ENCODE measurements at regions not wholly inside any gene's neighbourhood (a gene's known extent, or its start where the extent isn't known, plus 50 kb on each side); places are given as distances from the start of the nearest gene placed in this dataset.
"Not testable (repeated sequence)": the region's sequence is repeated elsewhere in the genome, so short reads cannot be mapped to it uniquely, and the experiment has no call there.

DNA sequence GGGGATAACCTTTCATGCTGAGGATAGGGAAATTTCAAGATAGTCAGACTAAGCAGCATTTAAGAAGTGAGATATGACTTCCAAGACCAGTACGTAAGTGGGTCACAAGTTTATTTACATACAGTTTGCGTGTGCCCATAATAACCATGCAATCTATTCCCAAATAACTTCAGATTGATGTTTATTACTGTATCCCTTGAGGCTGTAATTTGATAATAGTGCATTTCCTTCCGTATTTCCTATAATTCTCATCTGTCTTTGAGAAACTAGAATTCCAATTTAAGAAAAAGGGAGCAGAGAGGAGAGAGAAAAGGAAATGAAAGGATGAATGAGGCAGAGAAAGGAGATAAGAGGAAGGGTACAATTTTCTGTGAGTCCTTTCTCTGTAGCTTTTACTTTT, 1073.1 kb downstream of the EPHA3 start:
- peaks cover 0 to 4% (median 0%) of the 10 kb centered on the region in 3 donors for H3K36me3 Mint-ChIP-seq
- POLR2A ChIA-PET, result no interaction called here
- H3K4me1 Mint-ChIP-seq, result no peaks in the 10 kb centered on the region
- no peak overlapping the region for H3K4me3 Mint-ChIP-seq
- DNase-seq, result no peak
- ATAC-seq, result no peak
- H3K27me3 Mint-ChIP-seq, result no peaks in the 10 kb centered on the region
- no peak overlapping the region for H3K27ac Mint-ChIP-seq
- peaks cover 3 to 24% (median 7%) of the 10 kb centered on the region in 9 donors for H3K9me3 Mint-ChIP-seq

DNA sequence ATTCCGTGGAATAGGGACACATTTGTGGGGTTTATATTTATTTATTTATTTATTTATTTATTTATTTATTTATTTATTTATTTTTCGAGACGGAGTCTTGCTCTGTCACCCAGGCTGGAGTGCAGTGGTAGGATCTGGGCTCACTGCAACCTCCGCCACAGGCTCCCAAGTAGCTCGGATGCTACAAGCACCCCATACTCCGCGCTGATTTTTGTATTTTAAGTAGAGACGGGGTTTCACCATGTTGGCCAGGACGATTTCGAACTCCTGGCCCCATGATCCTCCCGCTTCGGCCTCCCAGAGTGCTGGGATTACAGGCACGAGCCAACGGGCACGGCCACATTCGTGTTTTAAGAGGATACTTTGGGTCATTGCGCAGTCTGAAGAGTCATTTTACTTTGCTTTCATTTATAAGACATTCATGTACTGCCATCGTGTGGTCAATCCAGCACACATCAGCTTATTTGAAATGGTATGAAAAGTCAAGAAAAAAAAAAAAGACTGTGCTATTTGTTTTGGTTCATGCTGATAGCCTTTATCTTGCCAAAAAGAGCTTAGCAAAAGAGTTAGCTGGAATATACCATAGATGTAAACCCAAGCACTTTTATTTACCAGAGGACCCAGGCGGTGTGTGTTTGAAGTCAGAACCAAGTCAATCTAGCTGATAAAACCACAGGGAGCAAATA, 1075.0 kb downstream of the EPHA3 start:
- H3K4me3 Mint-ChIP-seq, result peak overlapping the region in 4 of 10 donors; percentile 19 to 33 (median 22)
- DNase-seq, H3K27me3 Mint-ChIP-seq, H3K9me3 Mint-ChIP-seq, H3K27ac Mint-ChIP-seq, H3K4me1 Mint-ChIP-seq, H3K36me3 Mint-ChIP-seq, POLR2A ChIA-PET: not testable (repeated sequence)
- ATAC-seq, result peak in 1 of 2 donors; percentile 56

DNA sequence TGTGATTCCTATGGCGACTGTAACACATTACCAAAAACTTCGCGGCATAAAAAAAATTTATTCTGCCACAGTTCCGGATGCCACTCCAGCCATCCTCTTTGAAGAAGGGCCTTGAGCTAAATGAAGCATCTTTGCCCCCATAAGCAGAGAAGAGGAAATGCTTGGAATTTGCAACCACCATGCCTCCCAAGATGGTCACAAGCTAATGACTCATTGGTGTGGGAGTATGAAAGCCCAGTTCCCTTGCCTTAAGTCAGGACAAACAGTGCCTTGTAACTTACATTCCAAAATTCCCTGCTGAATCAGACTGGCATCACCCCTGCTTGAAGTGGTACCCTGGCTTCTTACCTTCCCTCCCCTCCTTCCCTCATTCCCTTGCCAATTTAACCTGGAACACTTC, 1077.4 kb downstream of the EPHA3 start:
- H3K27me3 Mint-ChIP-seq, result no peaks in the 10 kb centered on the region
- POLR2A ChIA-PET, result no interaction called here

DNA sequence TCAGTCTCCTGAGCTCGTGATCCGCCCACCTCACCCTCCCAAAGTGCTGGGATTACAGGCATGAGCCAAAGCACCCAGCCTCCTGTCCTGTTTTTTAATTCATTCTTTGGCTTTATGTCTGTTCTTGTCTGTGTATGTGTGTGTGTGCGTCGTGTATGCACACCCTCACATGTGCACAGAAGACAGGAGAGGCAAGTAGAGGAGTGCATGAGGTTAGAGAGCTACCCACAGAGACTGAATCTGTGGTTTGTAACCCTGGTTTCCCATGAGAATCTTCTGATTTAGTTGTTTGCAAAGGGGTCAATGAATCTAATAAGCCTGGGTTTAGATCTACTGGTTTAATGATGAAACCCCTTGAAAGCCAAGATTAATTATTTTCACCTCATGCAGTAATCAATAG, 1090.0 kb downstream of the EPHA3 start:
- DNase-seq, H3K27ac Mint-ChIP-seq, H3K4me1 Mint-ChIP-seq, H3K27me3 Mint-ChIP-seq, H3K4me3 Mint-ChIP-seq, ATAC-seq, POLR2A ChIA-PET, H3K36me3 Mint-ChIP-seq: not testable (repeated sequence)
- peaks cover 0 to 27% (median 9%) of the 10 kb centered on the region in 9 donors for H3K9me3 Mint-ChIP-seq

More for the DNA sequence above, 1077.4 kb downstream of the EPHA3 start:
- Mint-ChIP-seq H3K9me3 (peaks cover 0 to 10% (median 0%) of the 10 kb centered on the region in 9 donors), H3K4me3 (no peak overlapping the region), H3K27ac (no peak overlapping the region), H3K36me3 (no peaks in the 10 kb centered on the region), H3K4me1 (no peaks in the 10 kb centered on the region)
- DNase-seq (no peak), ATAC-seq (no peak)

DNA sequence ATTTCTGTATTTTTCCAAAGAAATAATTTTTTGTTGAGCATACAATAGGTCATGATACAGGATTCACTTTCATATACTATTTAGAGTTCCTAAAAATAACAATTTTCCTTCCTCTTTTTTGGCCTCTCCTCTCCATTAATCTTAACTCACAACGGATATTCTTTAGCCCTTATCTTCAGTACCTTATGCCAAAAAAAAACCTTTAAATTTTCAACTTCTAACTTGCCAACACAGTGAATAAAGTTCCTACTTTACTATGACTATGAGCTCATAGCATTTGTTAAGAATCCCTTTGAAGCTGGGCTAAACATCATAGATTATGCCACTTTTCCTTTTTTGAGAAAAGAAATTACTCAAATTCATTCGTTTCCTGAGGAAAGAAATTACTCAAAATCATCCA, 1095.5 kb downstream of the EPHA3 start:
- H3K36me3 Mint-ChIP-seq, H3K27ac Mint-ChIP-seq, H3K4me3 Mint-ChIP-seq, DNase-seq, H3K4me1 Mint-ChIP-seq, H3K27me3 Mint-ChIP-seq, POLR2A ChIA-PET, ATAC-seq: not testable (repeated sequence)
- peaks cover under 1 to 25% (median 9%) of the 10 kb centered on the region in 9 donors for H3K9me3 Mint-ChIP-seq

DNA sequence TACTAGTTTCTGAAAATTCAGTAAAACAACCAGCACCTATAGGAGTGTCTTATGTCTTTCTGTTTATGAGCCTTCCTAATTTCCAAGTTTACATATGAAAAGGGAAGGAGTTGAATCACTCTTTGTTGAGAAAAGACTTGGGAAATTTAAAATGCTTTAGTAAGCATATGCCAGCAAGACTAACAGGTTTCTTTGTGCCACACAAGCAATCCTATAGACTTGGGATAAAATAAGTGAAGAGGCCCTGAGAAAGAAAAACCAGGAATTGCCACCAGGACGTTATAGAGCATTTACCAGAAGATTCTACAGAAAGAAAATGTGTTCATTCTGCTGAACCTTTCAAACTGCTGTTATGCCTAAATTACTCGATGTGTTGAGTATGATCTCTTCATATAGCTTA, 1099.1 kb downstream of the EPHA3 start:
- DNase-seq, H3K4me1 Mint-ChIP-seq, H3K27me3 Mint-ChIP-seq, POLR2A ChIA-PET, H3K27ac Mint-ChIP-seq, H3K4me3 Mint-ChIP-seq, H3K36me3 Mint-ChIP-seq, ATAC-seq: not testable (repeated sequence)
- H3K9me3 Mint-ChIP-seq, result peaks cover 5 to 33% (median 12%) of the 10 kb centered on the region in 9 donors

DNA sequence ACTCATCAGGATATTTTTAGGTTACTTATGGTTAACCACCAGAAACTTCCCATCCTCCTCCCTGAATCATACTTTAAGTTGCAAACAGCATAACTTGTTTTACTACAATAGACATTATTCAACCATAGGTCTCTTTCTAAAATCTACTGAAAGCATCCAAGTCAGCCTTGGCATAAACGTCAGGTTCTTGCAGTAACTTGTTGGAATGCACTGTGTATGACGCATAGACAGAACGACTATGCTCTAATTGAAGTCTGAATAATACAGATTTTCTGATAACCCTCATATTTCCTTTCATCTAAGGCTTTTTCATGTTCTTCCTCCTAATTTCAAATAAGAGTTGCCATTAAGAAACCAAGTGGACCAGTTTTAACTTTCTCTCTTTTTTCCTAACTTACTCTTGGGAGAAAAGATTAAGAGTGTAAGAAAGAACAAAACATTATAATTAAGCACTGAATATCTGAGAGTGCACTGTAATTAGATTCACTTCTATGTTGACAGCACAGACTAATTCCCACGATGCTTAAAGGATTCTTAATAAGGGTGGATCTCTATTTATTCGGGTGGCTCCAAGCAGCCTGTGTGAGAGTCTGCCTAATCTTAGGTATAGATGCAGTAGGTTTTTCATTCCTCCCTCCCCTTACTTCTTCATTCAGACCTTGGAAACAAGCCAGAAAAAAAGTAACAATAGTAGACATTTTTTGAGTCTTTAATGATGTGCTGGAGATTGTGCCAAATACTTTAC, 1100.1 kb downstream of the EPHA3 start:
- H3K27me3 Mint-ChIP-seq, POLR2A ChIA-PET, H3K4me3 Mint-ChIP-seq, H3K27ac Mint-ChIP-seq, DNase-seq, ATAC-seq, H3K4me1 Mint-ChIP-seq: not testable (repeated sequence)
- Mint-ChIP-seq H3K9me3 (peaks cover 12 to 39% (median 19%) of the 10 kb centered on the region in 9 donors), H3K36me3 (peaks cover 0 to 12% (median 0%) of the 10 kb centered on the region in 3 donors)

DNA sequence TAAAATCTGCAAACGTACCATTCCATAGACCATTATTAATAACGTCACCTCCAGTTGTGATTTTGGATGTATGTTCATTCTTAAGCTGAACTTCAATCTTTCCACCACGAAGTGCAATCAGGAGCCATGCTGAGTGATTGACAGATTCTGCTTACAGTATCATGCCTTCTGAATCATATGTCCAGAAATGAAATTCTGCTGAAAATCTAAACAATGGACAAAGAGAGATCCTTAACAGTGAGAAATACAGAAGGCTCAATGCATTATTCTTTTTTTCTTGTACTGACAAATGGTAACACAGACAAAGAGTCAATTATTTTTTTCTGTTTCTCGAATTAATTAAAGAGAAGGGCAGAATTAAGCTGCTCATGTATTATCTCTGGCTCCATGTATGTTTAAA, 1114.5 kb downstream of the EPHA3 start:
- POLR2A ChIA-PET, result no interaction called here
- peaks cover 0 to 2% (median 0%) of the 10 kb centered on the region in 4 donors for H3K4me1 Mint-ChIP-seq
- ATAC-seq, result no peak

DNA sequence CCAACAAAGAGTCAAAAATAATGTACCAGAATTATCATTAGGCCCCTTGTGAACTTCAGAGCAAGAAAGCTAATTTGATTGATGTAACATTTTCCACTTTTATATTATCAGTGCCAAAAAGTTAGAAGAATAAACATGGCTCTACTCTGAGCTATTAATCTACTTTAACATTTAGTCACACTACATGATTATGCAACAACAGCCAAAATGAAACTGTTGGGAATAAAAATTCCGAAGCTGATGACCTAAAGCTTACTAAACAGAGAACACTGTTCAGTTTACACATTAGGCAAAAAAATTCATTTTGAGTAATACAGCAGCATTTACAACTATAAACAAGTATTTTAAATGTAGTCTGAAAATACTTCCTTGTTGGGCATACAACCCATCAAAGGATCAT, 1134.1 kb downstream of the EPHA3 start:
- Mint-ChIP-seq H3K4me3 (no peak overlapping the region), H3K4me1 (no peaks in the 10 kb centered on the region), H3K27ac (no peak overlapping the region), H3K36me3 (peaks cover 0 to 5% (median 0%) of the 10 kb centered on the region in 3 donors), H3K9me3 (peaks cover 8 to 34% (median 18%) of the 10 kb centered on the region in 9 donors), H3K27me3 (no peaks in the 10 kb centered on the region)
- ATAC-seq (no peak), DNase-seq (no peak)
- POLR2A ChIA-PET, result no interaction called here

More for the DNA sequence above, 1114.5 kb downstream of the EPHA3 start:
- no peak for DNase-seq
- Mint-ChIP-seq H3K27me3 (no peaks in the 10 kb centered on the region), H3K36me3 (peaks cover 0 to 4% (median 0%) of the 10 kb centered on the region in 3 donors), H3K4me3 (no peak overlapping the region), H3K27ac (no peak overlapping the region), H3K9me3 (peaks cover 0 to 35% (median 17%) of the 10 kb centered on the region in 9 donors)

DNA sequence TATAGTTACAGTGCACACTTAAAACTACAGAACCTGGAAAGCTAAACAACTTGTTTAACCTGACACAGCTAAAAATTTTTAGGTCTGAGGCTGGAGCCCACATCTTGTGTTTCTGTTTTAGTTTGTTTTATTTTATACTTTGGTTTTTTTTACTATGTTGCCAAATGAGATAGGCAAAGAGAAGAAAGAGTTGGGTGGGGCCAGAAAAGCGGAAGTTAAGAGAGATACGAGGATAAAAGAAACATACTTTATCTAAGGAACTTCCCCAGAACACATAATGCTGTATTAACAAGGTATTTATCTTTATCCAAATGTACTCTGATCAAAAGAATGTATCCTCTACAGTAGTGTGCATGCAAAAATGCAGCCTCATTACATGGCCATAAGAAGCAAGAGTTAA, 1145.7 kb downstream of the EPHA3 start:
- H3K4me3 Mint-ChIP-seq, result no peak overlapping the region
- peaks cover 0 to 3% (median 0%) of the 10 kb centered on the region in 3 donors for H3K36me3 Mint-ChIP-seq
- ATAC-seq (no peak), DNase-seq (no peak)
- H3K27ac Mint-ChIP-seq, result no peak overlapping the region
- H3K4me1 Mint-ChIP-seq, result no peaks in the 10 kb centered on the region
- no peaks in the 10 kb centered on the region for H3K27me3 Mint-ChIP-seq
- H3K9me3 Mint-ChIP-seq, result peaks cover 0 to 14% (median 8%) of the 10 kb centered on the region in 9 donors
- POLR2A ChIA-PET, result no interaction called here

DNA sequence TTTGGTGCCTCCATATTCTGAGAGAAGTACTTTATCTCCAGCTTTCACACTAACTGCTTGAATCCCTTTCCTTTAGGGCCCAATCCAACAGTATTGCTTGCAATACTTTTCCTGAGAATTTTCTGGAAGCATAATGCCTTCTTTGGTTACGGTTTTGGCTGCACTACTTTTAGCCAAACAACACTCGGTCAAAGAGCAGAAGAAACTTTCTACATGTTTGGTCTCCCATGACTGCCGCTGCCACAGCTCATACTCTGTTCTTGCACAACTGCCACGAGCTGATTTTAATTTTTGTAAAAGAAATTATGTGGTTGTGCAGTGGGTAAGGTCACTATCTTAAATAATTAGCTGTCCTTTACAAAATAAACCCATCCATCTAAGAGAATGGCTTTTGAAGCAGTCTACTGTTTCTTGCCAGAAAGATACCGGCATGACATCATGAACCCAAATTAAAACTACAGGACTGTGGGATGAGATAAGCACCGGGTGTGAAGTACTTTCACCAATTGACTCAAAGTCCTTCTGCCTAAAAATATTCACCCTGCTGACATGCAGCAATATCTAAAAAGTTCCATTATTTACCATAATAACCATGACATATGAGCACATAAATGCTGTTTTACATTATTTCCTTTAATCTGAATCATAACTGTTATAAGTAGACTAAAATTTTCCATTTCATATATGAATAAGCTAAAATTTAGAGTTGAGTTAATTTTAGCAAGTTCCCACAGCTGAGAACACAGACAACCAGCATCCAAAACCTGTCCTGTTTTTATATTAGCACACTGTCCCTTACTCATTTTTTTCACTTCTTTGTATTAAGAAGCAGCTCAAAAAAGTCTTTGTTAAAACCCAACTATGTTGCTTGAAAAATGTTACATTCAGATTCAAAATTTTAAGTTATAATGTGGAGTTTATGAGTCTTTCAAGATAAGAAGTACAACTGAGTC, 1154.3 kb downstream of the EPHA3 start:
- H3K27ac Mint-ChIP-seq, result no peak overlapping the region
- H3K4me3 Mint-ChIP-seq, result no peak overlapping the region
- H3K36me3 Mint-ChIP-seq, result peaks cover 0 to 8% (median 3%) of the 10 kb centered on the region in 3 donors
- ATAC-seq (no peak), DNase-seq (no peak)
- POLR2A ChIA-PET, result no interaction called here
- H3K4me1 Mint-ChIP-seq, result no peaks in the 10 kb centered on the region
- peaks cover 13 to 52% (median 28%) of the 10 kb centered on the region in 9 donors for H3K9me3 Mint-ChIP-seq
- H3K27me3 Mint-ChIP-seq, result no peaks in the 10 kb centered on the region
